ENCODE measurements at regions not wholly inside any gene's neighbourhood (a gene's known extent, or its start where the extent isn't known, plus 50 kb on each side); places are given as distances from the start of the nearest gene placed in this dataset.

DNA sequence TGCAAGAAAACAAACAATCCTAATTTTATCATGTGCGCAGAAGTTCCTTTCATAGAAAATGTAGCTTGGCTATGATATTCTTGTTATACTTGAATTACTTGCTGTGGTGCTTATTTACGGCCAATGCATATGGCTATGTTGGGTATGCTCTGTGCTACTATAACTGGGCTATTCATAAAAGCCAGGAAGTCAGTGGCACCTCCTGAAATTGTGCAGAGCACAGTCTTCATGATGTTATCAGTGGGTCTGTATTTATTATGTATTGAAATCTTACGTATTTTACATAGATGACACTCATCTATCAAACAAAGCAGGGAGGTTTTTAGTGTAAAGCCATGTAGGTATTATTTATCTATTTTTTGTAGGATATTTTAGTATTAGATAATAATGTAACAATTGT is 196.5 kb upstream of the NAALADL2 start:
- no peak for DNase-seq

DNA sequence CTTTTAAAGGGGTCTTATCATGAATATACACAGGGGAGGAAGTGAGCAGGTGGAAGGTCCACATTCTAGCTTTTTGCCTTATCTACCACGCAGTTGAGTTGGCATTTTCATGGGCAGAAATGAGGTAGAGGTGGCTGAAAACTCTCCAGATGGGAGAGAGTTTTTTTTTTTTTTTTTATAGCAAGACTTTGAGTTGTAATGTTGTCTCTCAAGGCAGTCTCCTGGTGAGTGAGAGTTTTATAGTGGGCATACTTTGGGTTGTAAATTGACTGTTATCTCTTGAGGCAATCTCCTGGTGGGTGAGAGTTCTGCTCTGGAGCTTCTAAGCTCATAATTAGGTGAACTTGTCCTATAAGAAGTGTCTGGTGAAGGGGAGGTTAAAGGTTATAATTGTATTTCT is 191.7 kb upstream of the NAALADL2 start:
- DNase-seq: no peak

DNA sequence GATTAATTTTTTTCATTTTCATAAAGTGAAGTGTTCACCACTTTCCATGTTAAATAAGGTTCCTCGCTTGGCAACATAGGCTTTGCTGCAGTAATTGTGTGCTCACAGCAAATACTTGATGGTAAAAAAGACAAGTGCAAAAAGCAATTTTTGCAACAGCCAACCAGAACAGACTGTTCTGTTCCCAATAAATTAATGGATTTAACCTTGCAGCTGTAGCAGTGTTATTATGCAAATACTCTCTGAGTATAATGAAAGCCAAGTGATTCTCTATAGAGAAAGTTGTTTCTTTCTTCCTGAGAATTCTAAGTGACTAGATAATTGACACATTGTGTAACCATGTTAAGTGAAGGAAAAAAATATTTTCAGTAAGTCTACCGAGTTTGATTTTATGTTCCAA is 183.7 kb upstream of the NAALADL2 start:
- DNase-seq: no peak

DNA sequence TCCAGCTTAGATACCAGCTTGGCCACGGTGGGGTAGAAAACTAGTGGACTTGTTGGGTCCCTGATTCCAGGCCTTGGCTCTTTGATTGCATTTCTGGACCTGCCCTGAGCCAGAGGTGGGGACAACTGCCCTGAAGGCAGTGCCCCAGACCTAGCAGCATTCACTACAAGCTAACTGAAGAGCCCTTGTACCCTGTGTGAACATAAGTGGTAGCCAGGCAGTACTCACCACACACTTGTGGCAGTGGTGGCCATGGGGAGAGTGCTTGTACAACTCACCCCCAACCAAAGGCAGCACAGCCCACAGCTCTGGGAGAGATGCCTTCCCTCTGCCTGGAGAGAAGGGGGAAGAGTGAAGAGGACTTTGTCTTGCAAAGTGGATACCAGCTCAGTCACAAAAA is 177.3 kb upstream of the NAALADL2 start:
- no peak for DNase-seq

DNA sequence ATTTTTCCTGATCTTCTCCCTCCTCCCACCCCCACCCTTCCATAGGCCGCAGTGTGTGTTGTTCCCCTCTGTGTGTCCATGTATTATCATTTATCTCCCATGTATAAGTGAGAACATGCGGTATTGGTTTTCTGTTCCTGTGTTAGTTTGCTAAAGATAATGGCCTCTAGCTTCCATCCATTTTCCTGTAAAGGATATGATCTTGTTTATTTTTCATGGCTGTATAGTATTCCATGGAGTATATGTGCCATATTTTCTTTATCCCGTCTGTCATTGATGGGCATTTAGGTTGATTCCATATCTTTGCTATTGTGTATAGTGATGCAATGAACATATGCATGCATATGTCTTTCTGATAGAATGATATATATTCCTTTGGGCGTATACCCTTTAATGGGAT is 173.3 kb upstream of the NAALADL2 start:
- no peak for DNase-seq

DNA sequence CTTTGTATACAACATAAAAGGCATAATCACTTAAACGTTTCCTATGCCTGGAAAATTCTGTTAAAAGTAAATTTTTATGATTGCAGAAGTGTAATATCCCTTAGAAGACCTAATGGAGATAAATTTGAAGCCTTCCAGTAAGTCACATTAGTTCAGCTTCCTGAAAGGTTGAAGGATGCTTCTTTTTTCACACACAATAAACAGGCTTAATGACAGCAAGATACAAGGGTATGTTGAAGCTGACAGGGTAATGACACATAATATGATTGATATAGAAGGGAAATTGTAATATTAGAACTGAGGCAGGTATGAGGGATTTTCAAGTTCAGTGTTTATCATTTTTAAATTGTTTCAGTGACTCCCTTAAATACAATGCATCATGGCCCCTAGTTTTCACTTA is 161.8 kb upstream of the NAALADL2 start:
- DNase-seq: no peak

DNA sequence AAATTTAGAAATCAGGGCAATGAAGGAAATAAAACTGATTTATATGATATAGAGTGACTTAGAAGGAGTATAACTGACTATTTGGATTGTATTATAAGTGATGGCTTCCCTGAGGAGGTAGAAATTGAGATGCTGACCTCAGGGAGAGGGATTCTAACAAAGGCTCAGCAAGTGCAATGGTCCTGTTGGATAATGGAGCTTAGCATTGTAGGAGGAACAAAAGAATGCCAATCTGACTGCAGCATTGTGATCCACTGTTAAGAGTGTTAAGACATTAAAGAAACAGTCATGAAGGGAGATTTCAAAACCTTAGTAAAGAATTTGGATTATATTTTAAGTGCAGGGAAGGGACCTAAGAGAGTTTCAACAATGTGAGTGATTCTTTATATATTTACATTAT is 158.4 kb upstream of the NAALADL2 start:
- no peak for DNase-seq

DNA sequence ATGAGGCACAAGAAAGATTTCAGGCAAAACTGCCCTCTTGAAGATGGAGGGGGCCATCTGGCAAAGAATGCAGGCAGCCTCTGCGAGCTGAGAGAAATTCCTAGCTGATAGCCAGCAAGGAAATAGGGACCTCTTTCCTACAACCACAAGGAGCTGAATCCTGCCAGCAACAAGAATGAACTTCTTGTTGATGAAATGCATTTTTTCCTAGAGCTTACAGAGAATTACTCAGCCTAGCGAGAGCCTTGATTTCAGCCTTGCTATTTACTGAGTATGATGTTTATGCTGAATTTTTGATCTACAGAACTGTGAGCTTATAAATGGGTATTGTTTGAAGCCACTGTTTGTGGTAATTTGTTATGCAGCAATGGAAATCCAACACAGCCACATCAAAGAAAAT is 148.5 kb upstream of the NAALADL2 start:
- DNase-seq: no peak

DNA sequence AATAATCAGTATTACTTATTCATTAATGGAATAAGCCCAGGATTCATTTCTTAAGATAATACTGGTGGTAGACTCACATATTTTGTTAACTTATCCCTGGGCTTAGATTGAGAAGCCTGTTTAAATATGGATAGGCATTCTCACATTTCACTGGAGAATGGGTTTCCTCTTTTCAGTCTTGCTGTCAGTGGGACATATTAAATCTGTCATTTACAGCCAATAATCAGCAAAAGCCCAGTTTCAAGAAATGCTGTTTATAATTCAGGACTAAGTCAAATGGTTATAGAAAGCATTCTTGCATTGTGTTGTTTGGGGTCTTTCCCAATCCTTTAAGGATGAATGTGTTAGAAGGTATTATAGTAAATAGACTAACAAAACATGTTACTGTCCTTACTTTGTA is 143.7 kb upstream of the NAALADL2 start:
- no peak for DNase-seq

DNA sequence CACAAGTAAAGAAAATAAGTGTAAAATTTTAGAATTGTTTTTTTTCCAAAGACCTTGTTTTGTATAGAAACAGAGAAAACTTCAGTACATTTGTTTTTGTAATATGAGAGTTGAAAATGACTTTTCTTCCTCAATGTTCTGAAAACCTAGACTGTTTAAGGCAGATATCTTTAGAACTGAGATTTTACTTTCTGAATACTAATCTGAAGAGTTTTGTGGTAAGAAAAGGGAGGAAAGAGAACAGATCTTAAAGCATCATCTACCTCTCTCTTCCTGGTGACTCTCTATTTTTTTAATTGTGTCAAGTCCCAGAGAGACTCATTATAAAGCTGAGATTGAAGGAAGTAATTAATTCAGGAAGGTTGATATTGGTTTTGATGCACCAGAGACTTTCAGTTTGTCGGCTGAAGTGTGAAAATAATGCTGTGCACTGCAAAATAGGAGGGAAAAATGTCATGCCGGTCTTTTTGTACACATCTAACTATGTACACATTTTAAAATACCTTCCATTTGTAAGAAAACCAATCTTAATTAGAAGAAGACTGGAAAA is 142.1 kb upstream of the NAALADL2 start:
- no peak for DNase-seq

DNA sequence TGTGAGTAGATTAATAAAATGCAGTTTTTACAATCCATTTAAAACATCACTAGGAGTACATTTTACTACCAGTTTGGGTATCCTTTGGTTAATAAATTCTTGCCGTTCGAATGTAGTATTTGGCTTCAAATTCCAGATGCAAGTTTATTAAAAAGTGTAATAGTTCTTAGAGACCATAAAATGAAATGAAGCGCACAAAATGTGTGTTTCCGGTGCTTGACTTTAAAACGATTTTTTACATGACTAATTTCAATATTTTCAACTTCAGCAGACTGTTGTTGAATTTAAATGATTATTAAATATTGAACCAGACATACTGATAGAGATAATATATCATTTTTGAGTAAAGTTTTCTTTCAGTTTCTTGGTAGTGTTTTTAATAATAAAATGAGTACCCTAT is 138.4 kb upstream of the NAALADL2 start:
- DNase-seq: no peak

DNA sequence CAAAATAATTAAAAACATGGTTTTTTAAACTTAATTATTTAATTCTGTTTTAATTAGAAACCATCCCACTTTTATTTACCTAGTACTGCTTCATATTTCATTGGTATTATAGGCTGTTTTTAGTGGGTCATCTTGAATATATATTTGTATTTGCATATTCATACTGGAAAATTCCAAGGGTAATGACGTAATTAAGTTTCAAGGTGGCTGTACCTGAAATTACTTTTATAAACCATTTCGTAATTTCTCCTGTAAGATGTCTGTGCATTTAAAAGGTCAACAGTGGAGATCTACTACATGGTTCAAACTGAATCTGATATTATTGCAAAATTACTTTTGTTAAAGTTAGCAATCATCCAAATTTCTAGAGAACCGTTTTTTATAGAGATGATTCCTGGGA is 133.8 kb upstream of the NAALADL2 start:
- no peak for DNase-seq

DNA sequence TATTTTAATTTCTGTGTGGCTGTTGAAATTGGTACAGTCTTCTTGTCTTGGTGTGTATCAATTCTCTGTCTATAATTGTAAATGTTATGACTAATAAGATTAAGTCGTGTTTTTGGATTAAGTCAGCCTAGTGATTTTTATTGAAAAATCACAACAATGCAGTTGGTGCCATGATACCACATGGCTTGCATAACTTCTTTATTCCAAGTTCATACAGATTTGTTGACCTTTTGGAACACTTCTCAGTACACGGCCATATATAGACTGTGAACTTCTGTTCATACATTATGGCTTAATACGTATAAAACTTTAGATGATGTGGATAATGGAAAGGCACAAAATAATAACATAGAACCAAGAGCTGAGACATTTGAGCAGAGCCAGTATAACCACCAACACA is 121.2 kb upstream of the NAALADL2 start:
- no peak for DNase-seq

DNA sequence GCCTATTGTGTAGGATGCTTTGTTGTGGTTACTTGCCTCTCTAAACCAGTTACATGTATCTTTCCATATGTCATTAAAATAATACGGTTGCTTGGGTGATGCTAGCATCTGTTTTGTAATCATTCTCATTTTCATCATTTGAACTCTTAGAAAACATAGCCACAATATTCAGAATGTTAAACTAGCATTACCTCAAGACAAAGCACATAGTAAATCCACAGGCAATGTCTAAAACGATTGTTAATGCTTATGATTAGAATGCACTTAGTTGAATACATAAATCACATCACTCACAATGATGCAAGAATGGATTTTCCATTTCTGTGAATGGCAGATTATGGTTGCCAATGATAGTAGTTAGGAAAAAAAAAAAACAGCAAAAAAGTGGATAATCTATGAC is 110.0 kb upstream of the NAALADL2 start:
- no peak for DNase-seq

DNA sequence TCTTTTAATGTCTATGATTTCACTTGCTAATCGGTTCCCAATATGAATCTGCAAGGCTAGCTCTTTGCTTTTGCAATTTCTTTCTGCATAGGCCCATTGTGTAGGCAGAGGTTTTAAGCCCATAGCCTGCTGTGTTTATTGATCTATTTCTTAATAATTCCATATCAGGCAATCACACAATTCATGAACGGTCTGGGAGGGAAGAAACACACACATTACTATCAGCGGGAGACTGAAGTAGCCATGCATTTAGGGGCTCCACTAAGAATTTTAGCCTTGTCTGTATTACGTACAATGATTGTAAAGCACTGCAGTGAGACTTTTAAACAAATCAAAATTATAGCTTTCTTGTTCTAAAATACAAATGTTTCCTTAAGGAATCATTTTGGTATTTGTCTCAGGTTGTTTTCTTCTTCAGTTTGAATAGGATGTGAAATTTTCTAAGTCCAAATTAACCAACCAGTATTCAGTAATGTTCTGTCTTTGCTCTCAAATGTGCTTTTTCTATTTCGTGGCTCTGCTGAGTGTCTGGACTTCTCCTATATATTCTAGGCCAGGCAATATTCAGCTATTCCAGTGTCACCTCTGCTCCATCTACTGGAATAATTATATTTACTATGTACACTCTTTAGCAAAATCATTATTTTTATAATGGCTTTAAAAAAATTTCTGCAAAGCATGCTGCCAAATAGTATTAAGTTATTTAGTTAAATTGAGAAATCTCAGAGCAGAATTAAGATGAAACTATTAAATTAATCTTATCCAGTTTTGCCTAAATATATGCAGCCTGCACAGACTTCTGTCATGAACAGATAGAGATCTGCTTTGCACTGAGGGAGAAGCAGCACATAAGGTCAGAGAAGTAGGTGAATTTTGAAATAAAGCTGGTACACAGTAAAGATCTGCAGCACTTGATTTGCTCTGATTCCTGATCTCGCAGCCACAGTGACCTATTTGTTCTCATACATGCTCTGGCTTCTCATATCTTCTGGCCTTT is 103.0 kb upstream of the NAALADL2 start:
- no peak for DNase-seq

DNA sequence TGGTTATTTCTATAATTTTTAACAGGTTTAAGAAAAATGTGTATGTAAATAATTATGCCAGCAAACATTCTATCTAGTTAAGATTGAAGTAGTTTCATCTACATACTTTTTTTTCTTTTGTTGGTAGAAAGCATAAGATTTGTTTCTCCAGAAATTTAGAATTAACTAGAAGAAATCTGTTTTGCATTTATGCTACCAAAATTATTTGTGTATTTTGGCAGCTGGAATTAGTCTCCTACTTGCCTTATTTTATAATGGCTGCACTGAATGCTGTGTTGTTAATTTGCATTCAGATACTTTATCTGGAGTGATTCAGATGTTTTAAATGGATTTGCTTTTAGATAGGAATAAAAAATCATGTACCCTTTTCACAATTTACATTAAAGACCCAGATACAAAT is 100.2 kb upstream of the NAALADL2 start:
- no peak for DNase-seq

DNA sequence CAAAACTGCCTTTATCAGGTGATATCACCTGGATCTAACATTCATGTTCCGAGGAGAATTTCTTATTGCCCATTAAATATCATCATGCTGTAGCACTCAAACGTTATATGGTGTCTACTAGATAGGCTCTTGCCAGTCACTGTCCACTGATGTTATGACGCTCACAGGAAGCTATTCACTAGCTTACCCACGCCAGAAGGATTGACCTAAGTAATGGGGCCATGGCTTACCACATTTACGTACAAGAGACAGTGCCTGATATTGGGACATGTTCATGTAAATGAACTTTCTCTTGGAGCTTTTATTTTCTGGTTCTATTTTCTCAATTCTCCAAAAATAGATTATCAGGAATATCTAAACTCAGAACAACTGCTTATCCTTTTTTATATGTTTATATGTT is 91.7 kb upstream of the NAALADL2 start:
- no peak for DNase-seq

DNA sequence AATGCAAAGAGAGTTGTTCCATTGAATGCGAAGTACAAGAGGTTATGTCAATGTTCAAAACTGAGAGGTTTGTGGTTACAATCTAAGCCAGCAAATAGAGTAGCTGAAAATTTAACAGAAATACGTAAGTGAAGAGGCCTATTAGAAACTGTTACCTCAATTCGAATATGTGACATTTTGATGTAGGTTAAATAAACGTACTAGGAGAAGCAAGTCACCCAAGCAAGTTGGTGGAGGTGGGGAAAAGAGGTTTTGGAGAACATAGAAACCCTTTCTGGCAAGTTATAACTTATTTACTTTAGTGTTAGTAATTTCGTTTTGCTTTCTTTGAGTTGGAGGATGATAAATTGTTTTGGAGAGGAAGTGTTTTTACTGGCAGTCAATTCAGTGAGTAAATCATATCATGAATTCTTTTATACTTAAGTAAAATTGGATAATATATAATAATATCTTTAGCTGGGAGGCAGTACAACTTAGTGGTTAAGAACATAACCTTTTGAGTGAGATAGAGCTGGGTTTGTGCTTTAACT is 91.2 kb upstream of the NAALADL2 start:
- no peak for DNase-seq

DNA sequence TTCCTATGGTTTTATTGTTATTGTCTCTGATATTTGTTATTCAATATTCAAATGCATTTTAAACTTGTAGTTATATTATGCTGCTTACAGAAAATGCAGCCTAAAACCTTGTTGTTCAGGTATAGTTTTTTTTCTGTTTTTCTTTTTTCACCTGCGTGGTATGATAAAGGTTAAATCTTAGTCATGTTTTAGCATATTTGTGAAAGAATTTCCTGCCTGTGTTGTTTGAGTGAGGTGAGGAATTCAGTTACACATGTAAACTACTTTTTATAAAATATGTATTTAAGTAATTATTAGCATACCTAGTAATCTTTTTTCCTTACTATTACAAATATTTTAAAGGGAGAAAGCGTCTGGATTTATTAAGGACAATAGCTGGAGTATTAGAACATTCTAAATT is 90.0 kb upstream of the NAALADL2 start:
- no peak for DNase-seq

DNA sequence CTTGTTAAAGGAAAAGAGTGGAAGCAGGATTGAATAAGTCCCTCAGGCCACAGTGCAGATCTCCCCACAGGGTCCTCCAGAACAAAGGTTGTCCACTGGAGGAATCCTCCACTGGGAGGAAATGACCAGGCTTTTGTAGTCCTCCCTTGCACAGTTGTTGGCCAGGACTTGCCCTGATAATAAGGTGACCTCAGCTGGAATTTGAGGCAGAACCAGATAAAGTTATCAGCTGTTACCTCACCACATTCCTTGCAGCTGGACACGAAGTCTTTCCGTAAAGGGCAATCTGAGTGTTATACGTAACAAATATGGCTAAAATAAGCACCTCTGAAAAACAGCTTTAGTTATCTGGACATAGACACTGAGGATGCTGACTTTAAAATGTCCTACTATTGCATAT is 83.5 kb upstream of the NAALADL2 start:
- DNase-seq: no peak

DNA sequence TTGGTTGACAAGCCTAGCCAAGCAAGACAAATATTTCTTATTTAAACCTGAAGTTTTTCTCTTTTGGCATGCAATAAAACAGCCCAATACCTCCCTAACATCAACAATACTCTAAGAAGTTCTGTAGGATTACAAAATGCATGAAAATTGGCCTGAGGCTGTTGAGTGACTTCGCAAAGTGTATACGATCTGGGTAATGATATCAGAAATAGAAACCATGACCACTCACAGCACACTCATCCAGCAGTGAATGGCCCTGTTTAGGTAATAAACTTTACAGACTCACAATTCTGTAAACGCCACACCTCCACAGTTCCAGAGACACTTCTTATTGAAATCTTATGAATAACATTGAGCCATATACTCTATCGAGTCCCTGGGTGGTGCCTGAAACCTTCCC is 83.0 kb upstream of the NAALADL2 start:
- DNase-seq: no peak

DNA sequence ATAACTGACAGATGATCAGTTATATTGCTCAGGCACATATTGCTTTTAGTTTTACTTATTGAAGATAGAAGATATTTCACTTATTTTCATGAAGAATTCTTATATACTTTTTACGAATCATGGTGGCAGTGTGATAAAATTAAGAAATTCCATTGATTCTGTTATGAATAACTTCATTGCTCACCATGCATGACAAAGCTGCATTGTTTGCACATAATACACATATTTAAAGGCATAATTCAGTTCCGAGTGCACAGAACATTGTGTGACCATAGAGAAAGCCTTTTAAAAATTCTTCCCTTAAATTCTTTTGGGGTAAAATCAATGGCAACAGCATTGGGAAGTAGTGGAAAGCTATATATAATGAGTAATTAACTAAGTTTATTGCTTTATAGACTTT is 82.5 kb upstream of the NAALADL2 start:
- no peak for DNase-seq

DNA sequence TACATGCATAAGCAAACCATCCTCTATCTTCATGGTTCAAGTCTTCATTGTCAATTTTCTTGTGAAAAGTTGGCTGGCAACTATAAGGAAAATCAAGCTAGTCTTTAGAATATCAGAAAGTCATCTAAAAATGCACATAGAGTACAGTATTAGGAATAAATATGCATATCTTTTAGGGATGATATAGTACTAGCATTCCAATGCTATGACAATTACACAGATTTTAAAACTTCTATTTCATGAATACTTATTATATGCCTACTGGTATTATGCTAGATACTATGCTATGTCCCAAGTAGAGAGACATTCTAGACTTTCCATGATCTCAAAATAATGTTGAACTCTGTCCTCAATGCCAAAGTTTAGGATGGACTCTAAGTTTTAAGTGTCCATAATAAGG is 81.3 kb upstream of the NAALADL2 start:
- no peak for DNase-seq

DNA sequence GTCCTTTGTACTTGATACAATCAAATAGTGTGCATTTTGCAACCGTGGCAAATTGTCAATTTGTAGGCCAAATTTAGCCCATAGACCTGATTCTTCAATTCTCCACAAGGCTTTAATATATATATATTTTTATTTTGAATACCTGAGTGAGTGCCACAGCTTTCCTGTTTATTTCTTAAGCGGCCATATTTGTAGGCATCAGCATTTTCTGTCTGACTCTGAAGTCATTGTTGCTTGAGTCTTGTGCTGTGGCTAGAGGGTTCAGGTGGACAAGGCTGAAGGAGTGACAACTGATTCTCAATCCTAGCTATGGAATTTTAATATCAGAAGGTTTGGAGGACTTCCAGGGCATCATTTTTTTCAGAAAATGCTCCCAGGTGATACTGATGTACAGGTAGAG is 75.6 kb upstream of the NAALADL2 start:
- DNase-seq: no peak
